ENCODE measurements at regions not wholly inside any gene's neighbourhood (a gene's known extent, or its start where the extent isn't known, plus 50 kb on each side); places are given as distances from the start of the nearest gene placed in this dataset.

DNA sequence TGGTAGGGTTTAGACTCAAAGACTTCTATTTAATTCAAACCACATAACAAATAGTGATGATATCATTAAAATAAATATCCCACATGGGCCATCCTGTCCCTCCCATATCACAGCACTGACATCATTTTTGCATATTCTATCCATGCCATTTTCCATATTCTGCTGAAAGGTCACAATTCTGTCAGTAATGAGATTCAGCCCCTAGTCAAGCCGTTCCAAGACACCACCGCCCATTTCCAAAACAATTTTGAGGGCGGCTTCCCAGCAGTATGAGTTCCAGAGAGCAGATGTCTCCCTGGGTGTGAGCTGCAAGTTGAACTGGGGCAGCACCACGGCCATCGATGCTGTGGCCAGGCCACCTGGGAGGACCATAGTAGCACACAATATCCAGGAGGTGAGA is 65.1 kb upstream of the PLEKHG1 start:
- H3K27ac Mint-ChIP-seq, result no peak overlapping the region
- H3K36me3 ChIP-seq (ENCODE audit: control insufficient read depth in 2 of 2, extremely low read depth in 1 of 2, insufficient read depth in 1 of 2, low read length in 1 of 2), result no peaks in the 10 kb centered on the region
- no peak overlapping the region for H3K4me3 Mint-ChIP-seq
- ATAC-seq (replicated peaks in 1 of 4) (no peak), DNase-seq (no peak)
- WGBS (ENCODE audit: insufficient coverage), result 100% methylated on average over 2 of the region's 5 CpGs
- H3K9me3 ChIP-seq, result no peaks in the 10 kb centered on the region
- no peaks in the 10 kb centered on the region for H3K9me3 Mint-ChIP-seq
- H3K36me3 Mint-ChIP-seq, result no peaks in the 10 kb centered on the region
- H3K4me1 ChIP-seq (ENCODE audit: control insufficient read depth in 1 of 2, extremely low read depth in 1 of 2, insufficient read depth in 2 of 2, low read length in 2 of 2), result no peaks in the 10 kb centered on the region
- H3K4me3 ChIP-seq (ENCODE audit: control insufficient read depth in 1 of 2, extremely low read depth in 1 of 2, low read length in 1 of 2), result no peak overlapping the region
- ChIA-PET POLR2A (no interaction called here), CTCF (no interaction called here)
- H3K4me1 Mint-ChIP-seq, result no peaks in the 10 kb centered on the region
- H3K27me3 ChIP-seq (replicated peaks in 1 of 2; ENCODE audit: control insufficient read depth in 2 of 2, extremely low read depth in 1 of 2, insufficient read depth in 2 of 2, low read length in 1 of 2), result no peaks in the 10 kb centered on the region
- no peak overlapping the region for H3K27ac ChIP-seq (ENCODE audit: low read length)
- H3K27me3 Mint-ChIP-seq, result peaks cover 12 to 13% of the 10 kb centered on the region in 2 donors

DNA sequence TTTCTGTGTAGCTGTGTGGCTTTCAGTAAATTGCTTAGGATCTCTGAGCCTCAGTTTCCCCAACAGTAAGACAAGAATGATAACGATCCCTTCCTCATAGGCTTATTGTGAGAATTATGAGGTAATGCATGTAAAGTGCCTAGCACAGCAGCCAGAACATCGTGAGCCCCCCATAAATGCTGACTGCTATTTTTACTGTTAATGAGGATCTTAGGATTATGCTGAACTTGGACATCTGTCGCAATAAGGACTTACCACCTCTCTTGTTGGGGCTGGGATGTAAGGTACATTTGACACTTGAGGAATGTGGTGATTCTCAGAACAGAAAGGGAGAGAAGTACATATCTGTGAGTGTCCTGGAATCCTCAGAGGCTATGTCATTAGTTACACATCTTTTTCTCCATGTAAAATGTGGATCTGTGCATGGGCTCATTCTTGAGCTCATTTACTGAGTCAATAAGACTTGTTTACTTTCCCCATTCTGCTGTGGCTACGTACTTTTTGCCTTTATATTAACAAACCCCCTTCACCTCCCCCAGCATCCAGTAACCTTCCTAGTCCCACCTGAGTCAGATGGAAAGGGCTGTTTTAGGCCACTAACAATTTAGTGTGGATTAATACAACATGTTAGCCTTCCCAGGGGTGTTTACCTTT is 64.4 kb upstream of the PLEKHG1 start:
- Histone ChIP-seq H3K27ac (ENCODE audit: low read length) (no peak overlapping the region), H3K9me3 (no peaks in the 10 kb centered on the region), H3K4me1 (ENCODE audit: control insufficient read depth in 1 of 2, extremely low read depth in 1 of 2, insufficient read depth in 2 of 2, low read length in 2 of 2) (no peaks in the 10 kb centered on the region), H3K36me3 (ENCODE audit: control insufficient read depth in 2 of 2, extremely low read depth in 1 of 2, insufficient read depth in 1 of 2, low read length in 1 of 2) (no peaks in the 10 kb centered on the region), H3K27me3 (replicated peaks in 1 of 2; ENCODE audit: control insufficient read depth in 2 of 2, extremely low read depth in 1 of 2, insufficient read depth in 2 of 2, low read length in 1 of 2) (no peaks in the 10 kb centered on the region), H3K4me3 (ENCODE audit: control insufficient read depth in 1 of 2, extremely low read depth in 1 of 2, low read length in 1 of 2) (no peak overlapping the region)
- POLR2A ChIA-PET, result no interaction called here
- Mint-ChIP-seq H3K36me3 (no peaks in the 10 kb centered on the region), H3K27me3 (peaks cover 13 to 18% of the 10 kb centered on the region in 2 donors), H3K9me3 (no peaks in the 10 kb centered on the region), H3K4me3 (no peak overlapping the region), H3K4me1 (no peaks in the 10 kb centered on the region), H3K27ac (no peak overlapping the region)
- CTCF ChIA-PET, result no interaction called here
- no peak for ATAC-seq (replicated peaks in 1 of 4)
- no peak for DNase-seq
- WGBS (ENCODE audit: insufficient coverage), result no CpG with 5 or more reads among the region's 4 CpGs

- Histone ChIP-seq H3K9me3 (no peaks in the 10 kb centered on the region), H3K27me3 (replicated peaks in 1 of 2; ENCODE audit: control insufficient read depth in 2 of 2, extremely low read depth in 1 of 2, insufficient read depth in 2 of 2, low read length in 1 of 2) (no peaks in the 10 kb centered on the region), H3K27ac (ENCODE audit: low read length) (no peak overlapping the region), H3K4me3 (ENCODE audit: control insufficient read depth in 1 of 2, extremely low read depth in 1 of 2, low read length in 1 of 2) (no peak overlapping the region), H3K36me3 (ENCODE audit: control insufficient read depth in 2 of 2, extremely low read depth in 1 of 2, insufficient read depth in 1 of 2, low read length in 1 of 2) (no peaks in the 10 kb centered on the region), H3K4me1 (ENCODE audit: control insufficient read depth in 1 of 2, extremely low read depth in 1 of 2, insufficient read depth in 2 of 2, low read length in 2 of 2) (no peaks in the 10 kb centered on the region)
- ATAC-seq (replicated peaks in 1 of 4) (no peak), DNase-seq (no peak)
- Mint-ChIP-seq H3K4me3 (no peak overlapping the region), H3K36me3 (no peaks in the 10 kb centered on the region), H3K9me3 (no peaks in the 10 kb centered on the region), H3K27me3 (peaks cover 14 to 22% of the 10 kb centered on the region in 2 donors), H3K27ac (no peak overlapping the region), H3K4me1 (no peaks in the 10 kb centered on the region)
- ChIA-PET POLR2A (no interaction called here), CTCF (no interaction called here)
- no CpG with 5 or more reads among the region's 1 CpG for WGBS (ENCODE audit: insufficient coverage)
Measured at GRCh38 chr6:150535818-150536220, 63.9 kb upstream of the PLEKHG1 start.

DNA sequence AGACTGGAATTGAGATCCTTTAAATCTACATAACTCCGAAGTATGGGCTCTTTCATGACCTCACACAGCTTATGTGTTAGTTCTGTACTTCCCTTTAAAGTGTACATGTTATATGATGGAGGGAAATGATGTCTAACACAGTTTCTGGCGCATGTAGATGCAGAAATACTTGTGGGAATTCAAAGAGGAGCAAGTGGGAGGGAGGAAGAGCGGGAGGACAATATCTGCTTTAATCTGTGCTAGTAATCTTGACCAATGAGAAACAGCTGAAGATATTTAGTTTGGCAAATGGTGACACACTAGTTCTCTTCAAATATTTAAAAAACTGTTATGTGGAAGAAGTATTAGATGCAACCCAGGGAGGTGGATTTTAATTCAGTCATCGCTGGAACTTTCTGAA is 62.9 kb upstream of the PLEKHG1 start:
- H3K36me3 Mint-ChIP-seq, result no peaks in the 10 kb centered on the region
- Histone ChIP-seq H3K36me3 (ENCODE audit: control insufficient read depth in 2 of 2, extremely low read depth in 1 of 2, insufficient read depth in 1 of 2, low read length in 1 of 2) (no peaks in the 10 kb centered on the region), H3K4me3 (ENCODE audit: control insufficient read depth in 1 of 2, extremely low read depth in 1 of 2, low read length in 1 of 2) (no peak overlapping the region), H3K9me3 (no peaks in the 10 kb centered on the region), H3K4me1 (ENCODE audit: control insufficient read depth in 1 of 2, extremely low read depth in 1 of 2, insufficient read depth in 2 of 2, low read length in 2 of 2) (no peaks in the 10 kb centered on the region), H3K27me3 (replicated peaks in 1 of 2; ENCODE audit: control insufficient read depth in 2 of 2, extremely low read depth in 1 of 2, insufficient read depth in 2 of 2, low read length in 1 of 2) (no peaks in the 10 kb centered on the region), H3K27ac (ENCODE audit: low read length) (no peak overlapping the region)
- no peak overlapping the region for H3K27ac Mint-ChIP-seq
- H3K4me1 Mint-ChIP-seq, result no peaks in the 10 kb centered on the region
- no peaks in the 10 kb centered on the region for H3K9me3 Mint-ChIP-seq
- ATAC-seq (replicated peaks in 1 of 4) (no peak), DNase-seq (no peak)
- POLR2A ChIA-PET, result interaction anchor here in 1 of 2 donors (0.6 kb wide), 1 partner anchor 142 kb away, joined by 3 read pairs; no protein-coding TSS in a partner anchor
- CTCF ChIA-PET, result no interaction called here
- no peak overlapping the region for H3K4me3 Mint-ChIP-seq
- H3K27me3 Mint-ChIP-seq, result peaks cover 14 to 25% of the 10 kb centered on the region in 2 donors
- 73% methylated on average over 2 of the region's 4 CpGs for WGBS (ENCODE audit: insufficient coverage)

DNA sequence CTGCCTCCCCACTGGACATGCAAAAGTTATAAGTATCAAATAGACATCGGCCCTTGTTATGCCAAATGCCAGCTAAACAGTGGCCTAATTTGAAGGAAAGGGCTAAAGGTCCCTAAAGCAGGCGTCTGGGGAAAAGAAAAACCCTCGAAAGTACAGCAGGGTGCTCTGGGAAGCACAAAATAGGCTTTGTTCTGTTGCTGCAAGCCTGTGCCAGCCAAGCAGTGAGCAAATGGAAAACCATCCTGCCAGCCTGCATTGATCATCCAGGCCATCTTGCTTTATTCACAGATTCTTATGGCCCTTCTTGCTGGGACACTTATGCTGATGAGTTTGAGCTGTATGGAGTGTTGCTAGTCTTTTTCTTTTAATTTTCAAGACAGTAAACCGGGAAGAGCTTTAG is 62.2 kb upstream of the PLEKHG1 start:
- DNase-seq (no peak), ATAC-seq (replicated peaks in 1 of 4) (no peak)
- Histone ChIP-seq H3K27me3 (replicated peaks in 1 of 2; ENCODE audit: control insufficient read depth in 2 of 2, extremely low read depth in 1 of 2, insufficient read depth in 2 of 2, low read length in 1 of 2) (no peaks in the 10 kb centered on the region), H3K4me1 (ENCODE audit: control insufficient read depth in 1 of 2, extremely low read depth in 1 of 2, insufficient read depth in 2 of 2, low read length in 2 of 2) (no peaks in the 10 kb centered on the region), H3K4me3 (ENCODE audit: control insufficient read depth in 1 of 2, extremely low read depth in 1 of 2, low read length in 1 of 2) (no peak overlapping the region), H3K27ac (ENCODE audit: low read length) (no peak overlapping the region), H3K36me3 (ENCODE audit: control insufficient read depth in 2 of 2, extremely low read depth in 1 of 2, insufficient read depth in 1 of 2, low read length in 1 of 2) (no peaks in the 10 kb centered on the region), H3K9me3 (no peaks in the 10 kb centered on the region)
- H3K36me3 Mint-ChIP-seq, result no peaks in the 10 kb centered on the region
- 88% methylated on average over 3 of the region's 4 CpGs for WGBS (ENCODE audit: insufficient coverage)
- no peaks in the 10 kb centered on the region for H3K9me3 Mint-ChIP-seq
- peaks cover 14 to 25% of the 10 kb centered on the region in 2 donors for H3K27me3 Mint-ChIP-seq
- no peaks in the 10 kb centered on the region for H3K4me1 Mint-ChIP-seq
- no peak overlapping the region for H3K27ac Mint-ChIP-seq
- ChIA-PET CTCF (interaction anchor here in 1 of 2 donors (0.6 kb wide), 1 partner anchor 989 kb away, joined by 3 read pairs; no protein-coding TSS in a partner anchor), POLR2A (interaction anchor here in 1 of 2 donors (0.6 kb wide), 1 partner anchor 142 kb away, joined by 3 read pairs; no protein-coding TSS in a partner anchor)
- H3K4me3 Mint-ChIP-seq, result no peak overlapping the region

GRCh38 chr6:150537893-150538292 is 61.8 kb upstream of the PLEKHG1 start:
- H3K4me3 ChIP-seq (ENCODE audit: control insufficient read depth in 1 of 2, extremely low read depth in 1 of 2, low read length in 1 of 2), result no peak overlapping the region
- H3K27me3 Mint-ChIP-seq, result peaks cover 14 to 25% of the 10 kb centered on the region in 2 donors
- H3K4me1 Mint-ChIP-seq, result no peaks in the 10 kb centered on the region
- H3K27me3 ChIP-seq (replicated peaks in 1 of 2; ENCODE audit: control insufficient read depth in 2 of 2, extremely low read depth in 1 of 2, insufficient read depth in 2 of 2, low read length in 1 of 2), result peaks cover 0 to 4% of the 10 kb centered on the region in 2 experiments
- no peaks in the 10 kb centered on the region for H3K9me3 Mint-ChIP-seq
- no peak for DNase-seq
- H3K9me3 ChIP-seq, result no peaks in the 10 kb centered on the region
- CTCF ChIA-PET, result interaction anchor here in 1 of 2 donors (0.6 kb wide), 1 partner anchor 989 kb away, joined by 3 read pairs; no protein-coding TSS in a partner anchor
- no peak overlapping the region for H3K27ac Mint-ChIP-seq
- POLR2A ChIA-PET, result no interaction called here
- no peak overlapping the region for H3K4me3 Mint-ChIP-seq
- no peak overlapping the region for H3K27ac ChIP-seq (ENCODE audit: low read length)
- no peaks in the 10 kb centered on the region for H3K36me3 Mint-ChIP-seq
- no CpG with 5 or more reads among the region's 1 CpG for WGBS (ENCODE audit: insufficient coverage)
- no peak for ATAC-seq (replicated peaks in 1 of 4)
- no peaks in the 10 kb centered on the region for H3K36me3 ChIP-seq (ENCODE audit: control insufficient read depth in 2 of 2, extremely low read depth in 1 of 2, insufficient read depth in 1 of 2, low read length in 1 of 2)
- H3K4me1 ChIP-seq (ENCODE audit: control insufficient read depth in 1 of 2, extremely low read depth in 1 of 2, insufficient read depth in 2 of 2, low read length in 2 of 2), result no peaks in the 10 kb centered on the region

Measured in T-cell (primary cell).